NCI-H510A treated with DMSO at 0.1 percent for 48 hours (cell line): ENCODE measurements at regions not wholly inside any gene's neighbourhood (a gene's known extent, or its start where the extent isn't known, plus 50 kb on each side); places are given as distances from the start of the nearest gene placed in this dataset.
"Not testable (repeated sequence)": the region's sequence is repeated elsewhere in the genome, so short reads cannot be mapped to it uniquely, and the experiment has no call there.

ENCODE experiments used
- DNase-seq: peaks from one replicate; lab custom pipeline; 2025; lab: John Stamatoyannopoulos, UW

- DNase-seq = no peak
Observed at GRCh38 chr6:133052465-133052864, 188.7 kb upstream of the EYA4 start.

GRCh38 chr6:133055441-133055966 is 185.7 kb upstream of the EYA4 start:
- no peak for DNase-seq

- no peak for DNase-seq
Observed at GRCh38 chr6:133057352-133057751, 183.8 kb upstream of the EYA4 start.

GRCh38 chr6:133062077-133062476 is 179.1 kb upstream of the EYA4 start:
- no peak for DNase-seq

GRCh38 chr6:133062696-133063306 is 178.4 kb upstream of the EYA4 start:
- DNase-seq = no peak

GRCh38 chr6:133067960-133068359 is 173.2 kb upstream of the EYA4 start:
- no peak for DNase-seq

- DNase-seq = no peak
Observed at GRCh38 chr6:133070410-133071043, 170.6 kb upstream of the EYA4 start.

- DNase-seq = no peak
Observed at GRCh38 chr6:133079901-133080300, 161.3 kb upstream of the EYA4 start.

GRCh38 chr6:133083248-133083967 is 157.7 kb upstream of the EYA4 start:
- DNase-seq = no peak

- no peak for DNase-seq
Observed at GRCh38 chr6:133085471-133085870, 155.7 kb upstream of the EYA4 start.

- no peak for DNase-seq
Observed at GRCh38 chr6:133085896-133086295, 155.3 kb upstream of the EYA4 start.

- DNase-seq = no peak
Observed at GRCh38 chr6:133088931-133089695, 152.0 kb upstream of the EYA4 start.

- no peak for DNase-seq
Observed at GRCh38 chr6:133092199-133092598, 149.0 kb upstream of the EYA4 start.

- DNase-seq = no peak
Observed at GRCh38 chr6:133092771-133093170, 148.4 kb upstream of the EYA4 start.

- not testable (repeated sequence) for DNase-seq
Observed at GRCh38 chr6:133093211-133093610, 147.9 kb upstream of the EYA4 start.

GRCh38 chr6:133093956-133094355 is 147.2 kb upstream of the EYA4 start:
- no peak for DNase-seq

GRCh38 chr6:133097208-133097607 is 143.9 kb upstream of the EYA4 start:
- DNase-seq = no peak

- DNase-seq = no peak
Observed at GRCh38 chr6:133099573-133099972, 141.6 kb upstream of the EYA4 start.

GRCh38 chr6:133100865-133101264 is 140.3 kb upstream of the EYA4 start:
- DNase-seq = no peak

GRCh38 chr6:133101790-133102189 is 139.4 kb upstream of the EYA4 start:
- DNase-seq = no peak

GRCh38 chr6:133106934-133107333 is 134.2 kb upstream of the EYA4 start:
- DNase-seq = no peak

GRCh38 chr6:133108419-133108818 is 132.7 kb upstream of the EYA4 start:
- DNase-seq = no peak
